A549 (cell line): ENCODE measurements at regions not wholly inside any gene's neighbourhood (a gene's known extent, or its start where the extent isn't known, plus 50 kb on each side); places are given as distances from the start of the nearest gene placed in this dataset.

ENCODE experiments used
- CTCF ChIP-seq: fragments of >200 bp; sonication (Bioruptor Twin); formaldehyde crosslinking; IDR thresholded peaks from 3 replicates; pipeline ENCODE4 v1.5.1; 2016
- POLR2A ChIP-seq: IDR thresholded peaks from 2 replicates; pipeline ENCODE4 v1.6.1; 2012; ENCODE audit warnings: mild to moderate bottlenecking, low read length
- RFX5 ChIP-seq: fragments of 450-650 bp; IDR thresholded peaks from 2 replicates; pipeline ENCODE4 v1.7.1; 2014; ENCODE audit warnings: antibody characterized with exemption, mild to moderate bottlenecking, moderate library complexity

GRCh38 chr20:53834062-53834442 is 236.3 kb downstream of the BCAS1 start:
- TF ChIP-seq CTCF (no peak), POLR2A (no peak), RFX5 (no peak)
